HG02981 (cell line): ENCODE measurements at regions not wholly inside any gene's neighbourhood (a gene's known extent, or its start where the extent isn't known, plus 50 kb on each side); places are given as distances from the start of the nearest gene placed in this dataset.
"Not testable (repeated sequence)": the region's sequence is repeated elsewhere in the genome, so short reads cannot be mapped to it uniquely, and the experiment has no call there.

Experiments used
- ATAC-seq: cut with Tn5 transposase; IDR thresholded peaks from one replicate; pipeline ENCODE4 v1.9.1; 2021; ENCODE audit warnings: mild to moderate bottlenecking, moderate library complexity; ENCODE audit not compliant: unreplicated experiment

DNA sequence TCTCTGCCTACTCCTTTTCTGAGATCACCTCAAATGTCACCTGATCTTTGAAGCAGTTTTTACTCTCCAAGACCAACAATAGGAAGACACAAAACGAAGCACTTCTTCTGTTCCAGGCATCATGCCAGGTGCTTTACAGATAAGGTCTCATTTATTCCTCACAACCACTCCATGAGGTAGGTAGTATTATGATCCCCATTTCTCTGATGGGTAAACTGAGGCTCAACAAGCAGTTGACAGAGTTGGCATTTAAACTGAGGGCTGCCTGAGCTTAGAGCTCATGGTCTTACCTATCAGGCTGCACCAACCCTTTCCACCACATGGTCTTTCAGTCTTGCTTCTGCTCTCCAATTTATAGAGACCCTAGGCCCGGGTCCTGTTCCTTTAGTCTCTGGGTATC, 147.2 kb upstream of the JUN start:
- no peak for ATAC-seq

DNA sequence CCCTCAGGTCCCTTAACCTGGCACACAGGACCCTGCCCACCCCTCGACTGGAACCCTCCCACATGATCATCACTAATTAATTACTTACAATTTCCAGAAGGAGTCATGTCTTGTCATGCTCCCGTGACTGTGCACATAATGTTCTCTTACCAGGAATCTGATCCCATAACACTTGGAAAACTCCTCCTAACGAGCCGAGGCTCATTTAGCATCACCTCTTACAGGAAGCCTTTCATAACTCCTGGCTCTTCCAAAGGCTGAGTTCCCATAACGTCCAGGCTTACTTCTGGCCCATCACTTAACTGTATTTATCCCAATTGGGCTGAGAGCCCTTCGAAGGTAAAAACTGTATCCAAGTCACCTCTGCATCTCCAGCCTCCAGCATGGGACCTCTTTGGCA, 147.9 kb upstream of the JUN start:
- no peak for ATAC-seq

DNA sequence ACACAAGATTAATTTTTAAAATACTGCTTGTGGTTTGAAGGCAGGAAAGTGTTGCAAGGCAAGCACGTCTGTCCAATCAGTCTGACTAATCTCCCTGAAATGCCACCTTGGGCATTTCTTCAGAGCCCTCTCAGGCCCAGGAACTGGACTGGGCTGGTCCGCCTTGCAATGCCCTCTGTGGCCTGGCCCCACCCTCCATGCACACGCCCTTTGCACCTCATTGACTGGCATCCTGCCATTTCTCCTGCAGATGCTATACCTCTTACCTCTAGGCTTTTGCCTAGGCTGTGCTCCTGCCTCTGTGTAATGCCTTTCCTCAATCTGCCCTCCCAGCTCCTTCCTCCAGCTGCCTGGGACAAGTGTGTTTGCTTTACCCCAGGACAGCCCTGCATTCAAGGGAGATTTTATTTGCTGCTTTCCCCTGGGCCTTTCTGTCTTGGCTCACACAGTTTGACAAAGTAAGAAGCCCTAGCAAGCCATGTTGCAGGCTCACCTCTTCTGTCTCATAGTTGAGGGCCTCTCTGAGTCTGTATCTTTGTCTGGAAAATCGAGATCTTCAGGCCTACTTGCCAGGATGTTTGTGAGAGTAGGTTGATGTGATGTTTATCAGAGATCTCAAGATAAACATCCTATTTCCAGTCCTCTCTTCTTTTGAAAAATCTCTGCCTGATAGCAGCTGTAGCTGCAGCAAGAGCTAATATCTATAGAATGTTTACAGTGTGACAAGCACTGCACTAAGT, 149.2 kb upstream of the JUN start:
- ATAC-seq: no peak

DNA sequence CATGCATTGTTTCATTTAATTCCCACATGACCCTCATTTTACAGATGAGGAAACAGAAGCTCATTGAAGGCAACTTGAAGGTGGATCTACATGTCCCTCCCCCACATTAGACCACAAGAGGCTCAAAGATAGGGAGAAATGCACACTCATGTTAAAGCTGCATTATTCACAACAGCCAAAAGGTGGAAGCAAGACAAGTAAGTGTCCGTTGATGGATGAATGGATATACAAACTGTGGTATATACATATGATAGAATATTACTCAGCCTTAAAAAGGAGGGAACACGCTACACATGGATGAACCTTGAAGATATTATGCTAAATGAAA, 149.7 kb upstream of the JUN start:
- ATAC-seq: no peak

DNA sequence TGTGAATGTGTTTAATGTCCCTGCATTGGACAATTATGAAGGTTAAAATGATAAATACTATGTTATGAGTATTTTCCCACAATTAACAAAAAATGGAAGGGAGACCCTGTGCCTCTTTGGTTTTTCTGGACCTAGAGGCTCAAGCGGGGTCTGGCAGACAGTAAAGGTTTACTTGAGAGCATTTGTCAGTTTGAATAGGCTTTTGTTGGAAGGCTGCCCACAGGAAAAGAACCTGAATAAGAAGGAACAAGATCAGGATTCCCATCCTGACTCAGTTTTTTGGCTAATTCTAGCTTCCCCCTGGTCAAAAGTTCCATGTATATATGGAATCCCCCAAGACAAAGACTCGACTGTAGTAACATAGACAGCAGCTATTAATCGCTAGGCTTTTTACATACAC, 150.9 kb upstream of the JUN start:
- ATAC-seq: no peak

DNA sequence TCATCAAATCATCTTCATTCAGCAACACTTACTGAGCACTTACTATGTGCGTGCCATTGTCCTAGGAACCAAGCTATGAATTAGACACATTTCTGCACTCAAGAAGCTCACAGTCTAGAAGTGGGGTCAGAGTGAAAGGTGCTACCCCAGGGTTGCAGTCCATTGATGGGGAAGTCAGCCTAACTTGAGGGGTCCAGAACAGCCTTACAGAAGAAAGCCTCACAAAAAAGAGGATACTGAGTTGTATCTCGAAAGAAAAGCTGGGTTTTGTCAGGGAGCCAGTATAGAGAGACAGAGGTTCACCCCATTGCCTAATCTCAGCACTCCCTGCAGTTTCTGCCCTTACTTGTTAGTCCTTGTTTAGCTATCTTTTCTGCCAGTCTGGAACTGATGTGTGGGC, 153.1 kb upstream of the JUN start:
- no peak for ATAC-seq

DNA sequence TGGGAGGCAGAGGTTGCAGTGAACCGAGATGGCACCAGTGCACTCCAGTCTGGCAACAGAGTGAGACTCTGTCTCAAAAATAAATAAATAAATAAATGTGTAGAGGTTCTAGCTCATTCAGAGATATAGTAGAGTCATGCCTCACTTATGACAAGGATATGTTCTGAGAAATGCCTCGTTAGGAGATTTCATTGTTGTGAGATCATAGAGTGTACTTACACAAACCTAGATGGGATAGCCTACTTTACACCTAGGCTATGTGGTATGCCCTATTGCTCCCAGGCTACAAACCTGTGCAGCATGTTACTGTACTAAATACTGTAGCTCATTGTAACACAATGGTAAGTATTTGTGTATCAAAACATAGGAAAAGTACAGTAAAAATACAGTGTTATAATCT, 155.3 kb upstream of the JUN start:
- no peak for ATAC-seq

DNA sequence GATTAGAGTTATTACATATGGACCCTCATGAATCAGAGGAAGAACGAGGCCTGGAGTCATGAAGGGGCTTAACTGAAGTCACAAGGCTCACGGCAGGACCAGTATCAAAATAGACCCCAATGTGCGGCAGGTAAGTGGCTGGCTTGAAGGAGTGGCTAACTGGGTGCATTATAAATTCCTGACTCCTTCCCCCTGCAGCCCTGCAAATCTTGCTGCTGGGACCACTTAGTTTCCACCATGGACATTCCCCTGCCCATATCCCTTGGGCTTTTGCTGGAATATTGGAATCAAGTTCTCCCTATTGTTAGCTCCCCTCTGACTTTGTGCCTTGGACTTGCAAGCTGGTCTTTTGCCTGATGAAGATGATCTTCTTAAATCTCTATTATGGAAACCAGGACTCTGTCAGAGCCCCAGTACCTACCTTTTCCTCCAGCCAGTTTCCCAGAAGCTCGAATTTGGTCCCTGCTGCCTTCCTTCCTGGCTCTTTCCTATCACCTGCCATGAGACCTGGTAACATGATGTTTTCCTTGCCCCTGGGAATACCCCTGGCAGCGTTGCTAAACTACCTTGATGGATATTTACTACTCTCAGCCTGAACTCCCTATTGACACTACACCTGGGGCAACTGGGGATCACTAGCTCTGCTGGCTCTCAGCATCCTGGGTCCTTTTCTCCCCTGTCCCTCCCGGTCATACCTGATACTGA, 156.0 kb upstream of the JUN start:
- no peak for ATAC-seq

DNA sequence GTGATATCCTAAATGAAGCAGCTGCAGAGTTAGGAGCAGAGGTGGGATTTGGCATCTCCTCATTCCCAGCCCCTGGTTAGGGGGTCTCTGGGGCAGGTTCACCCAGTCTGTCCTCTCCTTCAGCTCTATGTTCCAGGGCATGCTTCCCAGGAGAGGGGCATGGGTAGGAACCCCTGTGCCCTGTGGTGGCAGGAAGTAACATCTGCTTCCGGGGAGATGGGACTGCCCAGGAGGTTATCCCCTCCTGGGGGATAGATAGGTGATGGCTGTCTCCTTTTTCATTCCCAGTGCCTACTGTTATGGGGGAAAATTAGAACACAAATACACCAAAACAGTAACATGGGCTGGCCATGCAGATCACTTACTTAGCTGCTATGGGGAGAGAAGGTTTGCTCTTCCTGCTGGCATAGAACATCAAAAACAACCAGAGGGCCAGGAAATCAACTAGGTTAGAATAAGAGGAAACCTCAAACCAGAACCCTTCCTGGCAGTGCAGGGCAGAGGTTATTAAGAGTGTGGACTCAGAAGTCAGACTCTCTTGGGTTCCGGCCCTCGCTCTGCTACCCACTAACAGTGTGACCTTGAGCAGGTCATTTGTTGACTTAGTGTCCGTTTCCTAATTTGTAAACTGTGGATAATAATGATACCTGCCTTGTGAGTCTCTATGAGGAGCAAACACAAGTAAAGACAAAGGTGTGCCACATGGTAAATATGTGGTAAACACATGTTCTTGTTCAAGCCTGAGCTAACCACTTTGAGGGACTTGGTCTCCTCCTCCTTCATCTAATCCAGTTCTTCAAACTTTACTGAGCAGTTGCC, 157.8 kb upstream of the JUN start:
- ATAC-seq: no peak

DNA sequence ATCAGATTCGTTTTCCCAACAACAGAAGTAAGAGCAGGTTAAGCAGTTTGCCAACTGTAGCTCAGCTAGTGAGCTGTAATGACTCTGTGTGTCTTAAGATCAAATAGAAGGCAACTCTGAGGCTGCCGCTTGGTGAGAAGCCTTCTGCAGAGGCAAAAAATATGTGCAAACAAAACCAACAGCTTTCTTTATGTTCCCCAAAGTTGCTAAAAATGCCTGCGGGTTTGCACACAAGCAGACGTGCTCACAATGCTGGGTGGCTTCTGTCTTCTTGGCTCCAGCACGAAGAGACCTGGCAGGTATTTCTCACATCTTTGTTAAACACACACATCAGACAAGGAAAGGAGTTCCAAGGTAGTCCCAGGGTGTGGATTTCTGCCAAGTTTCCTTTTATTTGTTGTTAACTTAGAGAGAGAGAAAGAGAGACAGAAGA, 158.9 kb upstream of the JUN start:
- no peak for ATAC-seq

DNA sequence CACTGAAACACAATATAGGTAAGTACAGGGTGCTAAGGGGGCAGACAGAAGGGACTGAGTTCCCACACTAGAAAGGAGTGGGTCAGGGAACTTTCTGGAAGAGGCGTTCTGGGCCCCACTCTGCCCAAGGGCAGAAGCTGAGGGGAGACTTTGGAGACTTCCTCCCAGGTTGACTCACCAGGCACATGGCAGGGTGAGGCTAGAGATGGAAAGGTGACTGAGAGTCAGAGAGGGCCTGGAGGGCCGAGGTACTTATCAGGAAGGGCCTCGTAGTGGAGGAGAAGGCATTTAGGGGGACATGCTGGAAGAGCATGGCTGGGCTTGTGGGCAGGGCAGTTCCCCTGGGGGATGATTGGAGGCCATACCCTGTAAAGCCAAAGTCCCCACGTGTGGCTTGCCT, 159.9 kb upstream of the JUN start:
- ATAC-seq: no peak

DNA sequence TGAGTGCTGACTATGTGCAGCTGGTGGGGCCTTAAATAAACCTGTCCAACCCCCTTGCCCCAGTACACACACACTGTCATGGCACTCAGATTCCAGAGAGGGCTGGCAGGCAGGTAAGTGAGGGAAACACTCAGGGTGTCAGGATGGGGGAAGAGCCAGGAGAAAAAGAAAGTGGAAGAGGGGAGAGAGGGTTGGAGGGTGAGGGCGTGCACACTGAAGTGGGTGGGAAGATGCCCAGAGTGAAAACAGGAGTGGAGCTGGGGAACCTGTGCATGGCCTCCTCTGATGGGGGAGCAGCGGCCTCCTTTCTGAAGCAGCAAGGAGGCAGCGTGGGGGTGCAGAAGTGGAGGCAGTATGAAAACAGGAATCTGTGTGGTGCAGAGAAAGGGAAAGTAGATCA, 160.6 kb upstream of the JUN start:
- ATAC-seq: no peak

DNA sequence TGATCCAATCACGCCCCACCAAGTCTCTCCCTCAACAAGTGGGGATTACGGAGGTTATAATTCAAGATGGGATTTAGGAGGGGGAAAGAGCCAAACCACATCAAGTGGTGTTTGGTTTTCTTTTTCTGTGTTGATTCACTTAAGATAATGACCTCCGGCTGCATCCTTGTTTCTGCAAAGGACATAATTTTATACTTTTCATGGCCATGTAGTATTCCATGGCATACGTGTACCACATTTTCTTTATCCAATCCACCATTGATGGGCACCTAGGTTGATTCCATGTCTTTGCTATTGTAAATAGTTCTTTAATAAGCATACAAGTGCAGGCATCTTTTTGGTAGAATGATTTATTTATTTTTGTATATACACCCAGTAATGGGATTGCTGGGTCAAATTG, 162.5 kb upstream of the JUN start:
- no peak for ATAC-seq

DNA sequence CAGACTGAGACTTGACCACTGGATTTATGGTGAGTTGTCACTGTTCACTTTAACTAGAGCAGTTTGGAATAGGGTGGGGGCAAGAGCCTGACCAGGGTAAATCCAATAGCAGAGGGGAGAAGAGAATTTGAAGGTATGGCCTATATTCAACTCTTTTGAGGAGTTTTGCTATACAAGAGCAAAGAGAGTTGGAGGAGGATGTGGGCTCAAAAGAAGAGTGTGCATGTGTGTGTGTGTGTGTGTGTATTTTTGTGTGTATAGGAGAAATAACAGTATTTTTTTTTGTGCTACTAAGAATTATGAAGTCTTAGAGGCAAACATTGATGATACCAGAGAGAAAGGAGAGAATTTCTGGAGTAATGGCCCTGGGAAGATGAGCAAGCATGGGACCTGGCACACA, 164.8 kb upstream of the JUN start:
- no peak for ATAC-seq

DNA sequence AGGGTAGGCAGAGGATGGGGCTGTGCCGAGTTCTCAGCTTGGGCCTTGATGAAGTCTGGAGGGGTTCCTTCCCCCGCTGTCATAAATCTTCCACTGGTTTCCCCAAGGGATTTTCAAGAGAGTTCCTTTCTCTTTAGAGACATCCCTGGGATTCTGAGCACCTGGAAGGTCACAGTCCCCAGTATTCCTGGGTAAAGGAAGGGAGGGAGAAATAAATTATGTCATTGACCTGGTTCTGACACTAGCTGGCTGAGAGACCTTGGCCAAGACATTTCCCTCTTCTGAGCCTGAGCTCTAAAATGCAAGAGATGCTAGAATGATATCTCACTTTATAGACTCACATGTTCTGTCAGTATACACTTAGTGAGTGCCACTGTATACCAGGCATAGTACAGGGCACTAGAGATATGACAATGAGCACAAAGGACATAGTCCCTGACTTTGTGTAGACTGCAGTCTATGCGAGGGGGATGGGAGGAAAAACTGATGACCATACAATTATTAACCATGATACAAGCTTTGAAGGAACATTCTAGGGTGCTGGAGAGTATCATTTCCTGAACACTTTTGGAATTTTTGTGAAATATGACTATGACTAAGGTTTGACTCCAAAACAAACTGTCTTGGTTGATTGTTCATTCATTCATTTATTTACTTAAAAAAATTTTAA, 165.8 kb upstream of the JUN start:
- ATAC-seq: no peak

DNA sequence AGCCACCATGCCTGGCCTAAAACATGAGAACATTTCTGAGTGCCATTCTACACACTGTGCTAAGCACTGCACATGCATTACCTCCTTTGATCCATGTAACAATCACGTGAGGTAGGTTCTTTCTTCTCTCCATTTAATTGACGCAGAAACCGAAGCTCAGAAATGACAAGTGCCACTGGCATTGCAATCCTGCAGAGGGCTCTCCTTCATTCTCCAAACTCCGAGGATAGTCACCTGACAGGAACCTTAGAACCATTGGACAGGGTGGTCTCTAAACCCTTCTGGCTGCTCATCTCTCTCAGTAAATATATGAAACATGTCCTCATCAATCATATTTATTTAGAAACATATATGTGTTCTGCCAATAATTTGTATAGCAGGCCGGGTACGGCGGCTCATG, 167.1 kb upstream of the JUN start:
- ATAC-seq: no peak

DNA sequence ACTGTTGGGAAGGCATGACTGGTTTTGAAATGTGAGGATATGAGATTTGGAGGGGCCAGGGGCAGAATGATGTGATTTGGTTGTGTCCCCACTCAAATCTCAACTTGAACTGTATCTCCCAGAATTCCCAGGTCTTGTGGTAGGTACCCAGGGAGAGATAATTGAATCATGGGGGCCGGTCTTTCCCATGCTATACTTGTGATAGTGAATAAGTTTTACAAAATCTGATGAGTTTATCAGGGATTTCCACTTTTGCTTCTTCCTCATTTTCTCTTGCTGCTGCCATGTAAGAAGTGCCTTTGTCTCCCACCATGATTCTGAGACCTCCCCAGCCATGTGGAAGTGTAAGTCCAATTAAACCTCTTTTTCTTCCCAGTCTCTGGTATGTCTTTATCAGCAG, 170.1 kb upstream of the JUN start:
- ATAC-seq: not testable (repeated sequence)

DNA sequence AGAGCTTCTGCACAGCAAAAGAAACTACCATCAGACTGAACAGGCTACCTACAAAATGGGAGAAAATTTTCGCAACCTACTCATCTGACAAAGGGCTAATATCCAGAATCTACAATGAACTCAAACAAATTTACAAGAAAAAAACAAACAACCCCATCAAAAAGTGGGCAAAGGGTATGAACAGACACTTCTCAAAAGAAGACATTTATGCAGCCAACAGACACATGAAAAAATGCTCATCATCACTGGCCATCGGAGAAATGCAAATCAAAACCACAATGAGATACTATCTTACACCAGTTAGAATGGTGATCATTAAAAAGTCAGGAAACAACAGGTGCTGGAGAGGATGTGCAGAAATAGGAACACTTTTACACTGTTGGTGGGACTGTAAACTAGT, 179.4 kb upstream of the JUN start:
- not testable (repeated sequence) for ATAC-seq

DNA sequence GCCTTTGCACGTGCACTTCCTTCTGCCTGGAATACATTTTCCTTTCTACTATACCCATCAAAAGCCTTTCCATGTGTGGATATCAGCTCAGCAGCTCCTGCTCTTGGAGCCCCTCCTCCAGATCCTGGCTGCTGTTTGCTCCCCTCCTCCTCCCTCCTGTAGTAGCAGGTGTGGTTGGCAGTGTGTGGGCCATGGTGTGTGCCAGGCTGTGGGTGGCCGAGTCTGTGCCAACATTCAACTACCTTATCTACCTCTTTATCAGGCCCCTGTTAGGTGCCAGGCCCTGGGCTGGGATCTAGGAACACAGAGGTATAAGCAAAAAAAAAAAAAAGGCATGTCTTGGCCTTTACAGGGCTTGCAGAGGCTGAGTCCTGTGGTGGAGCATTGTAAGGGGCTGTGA, 180.6 kb upstream of the JUN start:
- no peak for ATAC-seq

DNA sequence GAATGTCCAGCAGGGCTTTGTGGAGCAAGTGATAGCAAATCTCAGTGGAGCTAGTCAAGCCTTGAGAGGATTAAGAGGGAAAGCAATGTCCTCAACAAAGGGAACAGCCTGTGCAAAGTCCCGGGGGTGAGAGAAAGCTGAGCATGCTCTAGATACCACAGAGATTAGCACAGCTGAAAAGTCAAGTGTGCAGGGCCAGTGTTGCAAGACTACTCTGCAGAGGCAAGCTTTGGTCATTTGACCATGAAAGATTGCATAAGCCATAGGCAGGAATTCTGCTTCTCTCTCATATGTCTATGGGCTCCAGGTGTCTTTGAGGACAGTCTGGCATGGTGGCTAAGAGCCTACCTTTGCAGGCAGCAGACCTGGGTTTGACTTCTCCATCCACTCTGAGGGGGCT, 181.0 kb upstream of the JUN start:
- no peak for ATAC-seq

DNA sequence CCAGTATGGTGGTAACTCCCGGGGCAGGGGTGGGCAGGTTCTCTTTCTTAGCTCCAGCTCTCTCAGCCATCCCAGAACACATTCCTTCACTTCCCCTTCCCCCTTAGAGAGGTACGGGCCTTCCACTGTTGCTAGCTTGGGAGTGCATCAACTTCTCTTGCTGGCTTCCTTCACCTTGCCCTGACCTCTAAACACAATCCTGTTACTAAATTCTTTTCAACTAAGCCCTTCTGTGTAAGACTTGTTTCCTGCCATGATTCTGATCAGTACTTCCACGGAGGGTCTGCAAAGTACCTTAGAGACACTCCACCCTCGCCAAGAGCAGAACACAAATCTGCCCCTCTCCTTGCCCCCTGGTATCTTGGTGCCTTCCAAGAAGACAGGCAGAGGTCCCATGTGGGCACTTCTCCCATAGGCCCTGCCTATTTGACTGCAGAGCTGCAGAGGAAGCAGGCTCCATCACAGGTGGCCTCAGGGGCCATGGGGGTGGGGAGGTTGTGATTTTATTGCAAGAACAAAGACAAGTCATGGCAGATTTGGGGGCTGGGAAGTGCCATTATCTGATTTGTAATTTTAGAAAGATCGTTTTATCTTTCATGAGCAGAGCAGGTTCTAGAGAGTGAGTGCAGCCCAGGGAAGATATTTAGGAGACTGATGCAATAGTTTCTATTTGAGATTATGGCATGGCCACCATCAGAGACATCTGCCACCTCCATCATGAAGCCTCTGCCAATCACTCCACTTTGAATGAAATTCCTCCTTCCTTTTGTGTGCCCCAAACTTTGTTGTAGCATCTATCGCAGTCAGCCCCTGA, 182.5 kb upstream of the JUN start:
- ATAC-seq: no peak
